RPMI8226 (cell line): ENCODE measurements at regions not wholly inside any gene's neighbourhood (a gene's known extent, or its start where the extent isn't known, plus 50 kb on each side); places are given as distances from the start of the nearest gene placed in this dataset.
"Not testable (repeated sequence)": the region's sequence is repeated elsewhere in the genome, so short reads cannot be mapped to it uniquely, and the experiment has no call there.

Source experiments
- DNase-seq: peaks from one replicate; pipeline ENCODE4 v3.0.0-alpha.2; 2015

- DNase-seq, result no peak
Observed at GRCh38 chr20:57779401-57780003, 69.7 kb upstream of the PMEPA1 start.

- no peak for DNase-seq
Observed at GRCh38 chr20:57777911-57778310, 68.1 kb upstream of the PMEPA1 start.

- no peak for DNase-seq
Observed at GRCh38 chr20:57774951-57775350, 65.1 kb upstream of the PMEPA1 start.

GRCh38 chr20:57774111-57774880 lies 64.5 kb upstream of the PMEPA1 start:
- no peak for DNase-seq

GRCh38 chr20:57773059-57773815 lies 63.4 kb upstream of the PMEPA1 start:
- no peak for DNase-seq

- DNase-seq, result no peak
Observed at GRCh38 chr20:57772349-57772964, 62.6 kb upstream of the PMEPA1 start.

- DNase-seq, result no peak
Observed at GRCh38 chr20:57770852-57771720, 61.3 kb upstream of the PMEPA1 start.

- DNase-seq, result not testable (repeated sequence)
Observed at GRCh38 chr20:57770401-57770800, 60.6 kb upstream of the PMEPA1 start.

- no peak for DNase-seq
Observed at GRCh38 chr20:57769756-57770155, 59.9 kb upstream of the PMEPA1 start.

GRCh38 chr20:57768519-57768918 lies 58.7 kb upstream of the PMEPA1 start:
- no peak for DNase-seq

GRCh38 chr20:57767441-57767840 lies 57.6 kb upstream of the PMEPA1 start:
- no peak for DNase-seq

- DNase-seq, result no peak
Observed at GRCh38 chr20:57763235-57763595, 53.4 kb upstream of the PMEPA1 start.

- no peak for DNase-seq
Observed at GRCh38 chr20:57762531-57763234, 52.9 kb upstream of the PMEPA1 start.

GRCh38 chr20:57761413-57761734 lies 51.6 kb upstream of the PMEPA1 start:
- no peak for DNase-seq

- no peak for DNase-seq
Observed at GRCh38 chr20:57760698-57761412, 51.0 kb upstream of the PMEPA1 start.

- DNase-seq, result no peak
Observed at GRCh38 chr20:57759724-57760123, 49.9 kb upstream of the PMEPA1 start.
